ENCODE measurements at regions not wholly inside any gene's neighbourhood (a gene's known extent, or its start where the extent isn't known, plus 50 kb on each side); places are given as distances from the start of the nearest gene placed in this dataset.

GRCh38 chr4:119684463-119684862, 55.9 kb upstream of the PDE5A start:
- Histone ChIP-seq H3K4me3 (ENCODE audit: low read length, poor library complexity, severe bottlenecking) (no peak overlapping the region), H3K36me3 (ENCODE audit: insufficient read depth, low read length) (no peaks in the 10 kb centered on the region), H3K4me2 (ENCODE audit: low read depth, low read length, poor library complexity, severe bottlenecking) (no peak overlapping the region), H3K9me3 (ENCODE audit: insufficient read depth, low read depth, low read length) (no peaks in the 10 kb centered on the region), H3K9me2 (replicated peaks; ENCODE audit: low read depth, low read length) (no peaks in the 10 kb centered on the region), H4K20me1 (ENCODE audit: insufficient read depth, low read length, poor library complexity, severe bottlenecking) (no peaks in the 10 kb centered on the region), H2AFZ (ENCODE audit: low read length) (no peak overlapping the region), H3K79me2 (ENCODE audit: insufficient read depth, low read length) (no peaks in the 10 kb centered on the region), H3K27me3 (ENCODE audit: insufficient read depth, low read length, poor library complexity, severe bottlenecking) (no peaks in the 10 kb centered on the region), H3K9ac (ENCODE audit: low read depth, low read length, poor library complexity, severe bottlenecking) (no peak overlapping the region), H3K4me1 (ENCODE audit: insufficient read depth, low read length, poor library complexity, severe bottlenecking) (no peaks in the 10 kb centered on the region), H3F3A (ENCODE audit: low read depth) (no peaks in the 10 kb centered on the region)
- TF ChIP-seq CTCF (conservative IDR thresholded peaks at IDR 0.05; ENCODE audit: low read length) (no peak), EZH2phosphoT487 (IDR thresholded peaks at IDR 0.05; ENCODE audit: borderline replicate concordance) (no peak)

- H3F3A ChIP-seq (ENCODE audit: low read depth): no peaks in the 10 kb centered on the region
- no peak overlapping the region for H3K9ac ChIP-seq (ENCODE audit: low read depth, low read length, poor library complexity, severe bottlenecking)
- TF ChIP-seq CTCF (conservative IDR thresholded peaks at IDR 0.05; ENCODE audit: low read length) (no peak), EZH2phosphoT487 (IDR thresholded peaks at IDR 0.05; ENCODE audit: borderline replicate concordance) (no peak)
- H3K9me3 ChIP-seq (ENCODE audit: insufficient read depth, low read depth, low read length): no peaks in the 10 kb centered on the region
- no peak overlapping the region for H3K4me3 ChIP-seq (ENCODE audit: low read length, poor library complexity, severe bottlenecking)
- no peaks in the 10 kb centered on the region for H3K36me3 ChIP-seq (ENCODE audit: insufficient read depth, low read length)
- H4K20me1 ChIP-seq (ENCODE audit: insufficient read depth, low read length, poor library complexity, severe bottlenecking): no peaks in the 10 kb centered on the region
- no peak overlapping the region for H3K4me2 ChIP-seq (ENCODE audit: low read depth, low read length, poor library complexity, severe bottlenecking)
- H3K79me2 ChIP-seq (ENCODE audit: insufficient read depth, low read length): no peaks in the 10 kb centered on the region
- no peaks in the 10 kb centered on the region for H3K4me1 ChIP-seq (ENCODE audit: insufficient read depth, low read length, poor library complexity, severe bottlenecking)
- no peaks in the 10 kb centered on the region for H3K9me2 ChIP-seq (replicated peaks; ENCODE audit: low read depth, low read length)
- no peaks in the 10 kb centered on the region for H3K27me3 ChIP-seq (ENCODE audit: insufficient read depth, low read length, poor library complexity, severe bottlenecking)
- H2AFZ ChIP-seq (ENCODE audit: low read length): no peak overlapping the region
Measured at GRCh38 chr4:119683518-119683917, 54.9 kb upstream of the PDE5A start.

GRCh38 chr4:119682099-119682498, 53.5 kb upstream of the PDE5A start:
- no peak overlapping the region for H3K9ac ChIP-seq (ENCODE audit: low read depth, low read length, poor library complexity, severe bottlenecking)
- no peaks in the 10 kb centered on the region for H4K20me1 ChIP-seq (ENCODE audit: insufficient read depth, low read length, poor library complexity, severe bottlenecking)
- H3K9me2 ChIP-seq (replicated peaks; ENCODE audit: low read depth, low read length): no peaks in the 10 kb centered on the region
- no peak overlapping the region for H3K4me3 ChIP-seq (ENCODE audit: low read length, poor library complexity, severe bottlenecking)
- no peaks in the 10 kb centered on the region for H3K36me3 ChIP-seq (ENCODE audit: insufficient read depth, low read length)
- H3K79me2 ChIP-seq (ENCODE audit: insufficient read depth, low read length): no peaks in the 10 kb centered on the region
- no peaks in the 10 kb centered on the region for H3K27me3 ChIP-seq (ENCODE audit: insufficient read depth, low read length, poor library complexity, severe bottlenecking)
- no peaks in the 10 kb centered on the region for H3K9me3 ChIP-seq (ENCODE audit: insufficient read depth, low read depth, low read length)
- H3F3A ChIP-seq (ENCODE audit: low read depth): no peaks in the 10 kb centered on the region
- no peaks in the 10 kb centered on the region for H3K4me1 ChIP-seq (ENCODE audit: insufficient read depth, low read length, poor library complexity, severe bottlenecking)
- H3K4me2 ChIP-seq (ENCODE audit: low read depth, low read length, poor library complexity, severe bottlenecking): no peak overlapping the region
- no peak overlapping the region for H2AFZ ChIP-seq (ENCODE audit: low read length)
- TF ChIP-seq CTCF (conservative IDR thresholded peaks at IDR 0.05; ENCODE audit: low read length): no peak
- TF ChIP-seq EZH2phosphoT487 (IDR thresholded peaks at IDR 0.05; ENCODE audit: borderline replicate concordance): no peak
